SK-N-SH treated with all-trans-retinoic acid at 6 μM for 48 hours (cell line): ENCODE measurements at regions not wholly inside any gene's neighbourhood (a gene's known extent, or its start where the extent isn't known, plus 50 kb on each side); places are given as distances from the start of the nearest gene placed in this dataset.

ENCODE experiments used
- ARNTL ChIP-seq: fragments of 450-650 bp; formaldehyde crosslinking; IDR thresholded peaks from 2 replicates; pipeline ENCODE4 v1.5.0; 2020; ENCODE audit warnings: low read depth, mild to moderate bottlenecking, moderate library complexity, borderline replicate concordance
- BACH2 ChIP-seq: fragments of 250-450 bp; sonication (Bioruptor Pico); IDR thresholded peaks from 2 replicates; pipeline ENCODE4 v1.9.0; 2021; ENCODE audit warnings: mild to moderate bottlenecking, borderline replicate concordance
- CREB5 ChIP-seq: fragments of 250-450 bp; sonication (Bioruptor Pico); IDR thresholded peaks from 2 replicates; pipeline ENCODE4 v1.5.1; 2020; ENCODE audit warnings: low read depth, mild to moderate bottlenecking, moderate library complexity
- CSRNP3 ChIP-seq: fragments of 250-450 bp; sonication (Bioruptor Pico); IDR thresholded peaks from 2 replicates; pipeline ENCODE4 v1.5.1; 2021; ENCODE audit warnings: mild to moderate bottlenecking, moderate library complexity
- PATZ1 ChIP-seq: fragments of 250-450 bp; sonication (Bioruptor Pico); IDR thresholded peaks from 2 replicates; pipeline ENCODE4 v1.8.0; 2020; ENCODE audit warnings: mild to moderate bottlenecking, moderate library complexity, borderline replicate concordance
- SNAI2 ChIP-seq: fragments of 250-450 bp; sonication (Bioruptor Pico); IDR thresholded peaks from 2 replicates; pipeline ENCODE4 v1.5.0; 2020; ENCODE audit warnings: mild to moderate bottlenecking, moderate library complexity
- TOX ChIP-seq: fragments of 250-450 bp; sonication (Bioruptor Pico); IDR thresholded peaks from 2 replicates; pipeline ENCODE4 v1.8.0; 2021; ENCODE audit warnings: mild to moderate bottlenecking, moderate library complexity, borderline replicate concordance
- ZFP3 ChIP-seq: fragments of 250-450 bp; sonication (Bioruptor Pico); IDR thresholded peaks from 2 replicates; pipeline ENCODE4 v1.5.0; 2020; ENCODE audit warnings: mild to moderate bottlenecking, moderate library complexity

GRCh38 chr4:107304699-107305286 lies 268.7 kb upstream of the DKK2 start:
- TF ChIP-seq TOX (no peak), SNAI2 (CRISPR knock-in tag) (no peak), PATZ1 (CRISPR knock-in tag) (no peak), CREB5 (CRISPR knock-in tag) (no peak), ARNTL (CRISPR knock-in tag) (no peak), ZFP3 (CRISPR knock-in tag) (no peak), CSRNP3 (CRISPR knock-in tag) (no peak), BACH2 (CRISPR knock-in tag) (no peak)
